Epithelial cell of esophagus (primary cell): ENCODE measurements at regions not wholly inside any gene's neighbourhood (a gene's known extent, or its start where the extent isn't known, plus 50 kb on each side); places are given as distances from the start of the nearest gene placed in this dataset.

Experiments used
- DNase-seq: peaks from one replicate; pipeline ENCODE4 v3.0.0; 2010; ENCODE audit warnings: low read depth
- H3K4me3 ChIP-seq: 2 replicates; pipeline ENCODE4 v1.5.1; 2011; ENCODE audit warnings: mild to moderate bottlenecking, low read length, control low read depth
- TF ChIP-seq, protein P1 (sequence below): IDR thresholded peaks from 2 replicates; pipeline ENCODE4 v1.5.1; 2011; ENCODE audit warnings: low read depth, mild to moderate bottlenecking, low read length, control low read depth, inconsistent platforms; ENCODE audit not compliant: insufficient read depth; ENCODE audit errors: missing control alignments

DNA sequence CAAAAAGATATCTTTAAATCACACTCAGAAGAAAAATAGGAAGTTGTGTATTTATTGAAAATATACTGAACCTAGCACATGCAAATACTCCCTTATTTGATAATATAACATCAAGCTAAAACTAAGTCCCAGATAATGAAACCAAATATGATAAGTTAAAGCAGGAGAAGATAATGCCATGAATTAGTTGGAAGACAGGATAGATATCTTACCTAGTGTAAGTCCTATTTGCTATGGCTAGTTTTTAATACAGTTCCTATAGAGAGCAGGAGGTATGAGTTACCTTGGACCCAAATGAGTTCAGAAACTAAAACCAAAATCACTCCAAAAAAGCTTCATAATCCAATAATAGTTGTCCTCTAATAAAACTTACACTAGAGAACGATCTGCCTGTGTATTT is 1407.1 kb upstream of the MIR17HG start:
- no peak for DNase-seq
- TF ChIP-seq, protein P1, sequence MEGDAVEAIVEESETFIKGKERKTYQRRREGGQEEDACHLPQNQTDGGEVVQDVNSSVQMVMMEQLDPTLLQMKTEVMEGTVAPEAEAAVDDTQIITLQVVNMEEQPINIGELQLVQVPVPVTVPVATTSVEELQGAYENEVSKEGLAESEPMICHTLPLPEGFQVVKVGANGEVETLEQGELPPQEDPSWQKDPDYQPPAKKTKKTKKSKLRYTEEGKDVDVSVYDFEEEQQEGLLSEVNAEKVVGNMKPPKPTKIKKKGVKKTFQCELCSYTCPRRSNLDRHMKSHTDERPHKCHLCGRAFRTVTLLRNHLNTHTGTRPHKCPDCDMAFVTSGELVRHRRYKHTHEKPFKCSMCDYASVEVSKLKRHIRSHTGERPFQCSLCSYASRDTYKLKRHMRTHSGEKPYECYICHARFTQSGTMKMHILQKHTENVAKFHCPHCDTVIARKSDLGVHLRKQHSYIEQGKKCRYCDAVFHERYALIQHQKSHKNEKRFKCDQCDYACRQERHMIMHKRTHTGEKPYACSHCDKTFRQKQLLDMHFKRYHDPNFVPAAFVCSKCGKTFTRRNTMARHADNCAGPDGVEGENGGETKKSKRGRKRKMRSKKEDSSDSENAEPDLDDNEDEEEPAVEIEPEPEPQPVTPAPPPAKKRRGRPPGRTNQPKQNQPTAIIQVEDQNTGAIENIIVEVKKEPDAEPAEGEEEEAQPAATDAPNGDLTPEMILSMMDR: no peak
- no peak overlapping the region for H3K4me3 ChIP-seq

DNA sequence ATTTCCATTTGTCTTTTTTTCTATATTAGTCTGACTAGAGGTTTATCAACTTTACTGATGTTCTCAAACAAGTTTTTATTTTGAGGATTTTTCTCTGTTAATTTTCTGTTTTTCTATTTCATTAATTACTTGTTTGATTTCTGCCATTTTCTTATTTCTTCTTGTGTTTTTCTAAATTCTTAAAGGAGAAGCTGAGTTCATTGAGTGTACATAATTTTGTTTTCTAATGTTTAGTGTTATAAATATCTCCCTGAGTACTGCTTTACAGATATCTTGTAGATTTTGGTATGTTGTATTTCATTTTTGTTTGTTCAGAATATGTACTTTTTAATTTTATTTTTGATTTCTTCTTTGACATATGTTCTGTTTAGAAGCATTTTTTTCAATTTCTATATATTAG is 1404.3 kb upstream of the MIR17HG start:
- TF ChIP-seq, protein P1: no peak
- DNase-seq: no peak
- H3K4me3 ChIP-seq: no peak overlapping the region

DNA sequence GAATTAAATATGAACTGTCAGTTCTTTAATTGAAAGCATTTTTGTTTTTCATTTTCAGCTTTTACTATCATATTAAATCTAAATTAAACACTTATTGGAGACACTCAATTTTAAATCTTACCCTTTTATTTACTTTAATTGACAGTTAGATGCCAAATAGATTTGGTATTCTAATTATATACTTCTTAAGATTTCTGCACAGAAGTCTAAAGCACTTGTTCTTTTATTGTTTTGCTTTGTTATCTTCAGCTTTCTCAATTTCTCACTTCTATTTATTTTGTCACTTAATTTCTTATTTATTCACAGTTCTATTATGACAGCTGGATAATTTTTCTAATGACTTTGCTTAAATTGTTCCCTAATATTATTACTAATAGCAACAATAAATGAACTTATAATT is 1397.3 kb upstream of the MIR17HG start:
- H3K4me3 ChIP-seq: no peak overlapping the region
- no peak for DNase-seq
- TF ChIP-seq, protein P1: no peak

DNA sequence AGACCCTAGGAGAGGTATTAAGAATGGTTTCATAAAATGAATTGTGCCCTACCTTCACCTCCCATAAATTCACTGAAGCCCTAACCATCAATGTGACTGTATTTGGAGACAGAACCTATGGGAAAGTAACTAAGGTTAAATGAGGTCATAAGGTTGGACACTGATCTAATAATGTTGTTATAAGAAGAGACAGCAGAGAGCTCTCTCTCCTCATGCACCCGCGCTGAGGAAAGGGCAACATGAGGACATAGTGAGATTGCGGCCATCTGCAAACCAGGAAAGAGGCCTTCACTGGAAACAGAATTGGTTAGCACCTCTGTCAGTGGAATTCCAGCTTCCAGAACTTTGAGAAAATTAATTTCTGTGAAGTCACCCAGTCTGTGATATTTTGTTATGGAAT is 1396.1 kb upstream of the MIR17HG start:
- TF ChIP-seq, protein P1: no peak

DNA sequence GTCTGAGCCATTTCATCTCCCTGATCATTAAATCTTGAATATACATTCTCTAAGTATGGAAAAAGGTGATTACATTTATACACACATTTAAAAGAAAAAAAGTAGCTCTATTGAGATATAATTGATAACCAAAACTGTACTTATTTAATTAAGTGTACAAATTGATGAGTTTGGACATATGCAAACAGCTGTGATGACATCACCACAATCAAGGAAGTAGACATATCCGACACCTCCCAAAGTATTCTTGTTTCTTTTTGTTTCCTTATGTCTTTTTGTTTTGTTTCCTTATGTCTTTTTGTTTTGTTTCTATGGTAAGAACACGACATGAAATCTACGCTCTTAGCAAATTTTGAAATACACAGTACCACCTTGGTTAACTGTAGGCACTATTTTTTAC is 1393.9 kb upstream of the MIR17HG start:
- H3K4me3 ChIP-seq: no peak overlapping the region
- TF ChIP-seq, protein P1: no peak
- DNase-seq: no peak

More for the DNA sequence above, 1396.1 kb upstream of the MIR17HG start:
- no peak for DNase-seq
- H3K4me3 ChIP-seq: no peak overlapping the region

DNA sequence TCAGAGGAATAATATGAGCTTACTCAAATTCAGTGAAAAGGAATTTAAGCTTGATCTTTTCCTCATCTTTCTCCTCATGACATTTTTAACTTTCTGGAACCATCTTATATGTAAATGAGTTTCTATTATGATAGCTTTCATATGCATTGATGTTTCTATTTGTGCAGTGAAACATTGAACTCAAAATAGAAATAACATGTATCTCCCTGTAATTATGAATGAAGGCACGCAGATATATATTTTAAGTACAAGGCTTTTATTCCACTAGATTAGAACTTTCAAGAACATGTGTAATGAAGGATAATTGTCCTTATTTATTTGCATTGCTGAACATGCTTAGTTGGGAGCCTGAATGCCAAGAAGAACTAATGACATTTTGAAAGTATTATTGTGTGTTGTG is 1391.7 kb upstream of the MIR17HG start:
- DNase-seq: no peak
- H3K4me3 ChIP-seq: no peak overlapping the region
- TF ChIP-seq, protein P1: no peak

DNA sequence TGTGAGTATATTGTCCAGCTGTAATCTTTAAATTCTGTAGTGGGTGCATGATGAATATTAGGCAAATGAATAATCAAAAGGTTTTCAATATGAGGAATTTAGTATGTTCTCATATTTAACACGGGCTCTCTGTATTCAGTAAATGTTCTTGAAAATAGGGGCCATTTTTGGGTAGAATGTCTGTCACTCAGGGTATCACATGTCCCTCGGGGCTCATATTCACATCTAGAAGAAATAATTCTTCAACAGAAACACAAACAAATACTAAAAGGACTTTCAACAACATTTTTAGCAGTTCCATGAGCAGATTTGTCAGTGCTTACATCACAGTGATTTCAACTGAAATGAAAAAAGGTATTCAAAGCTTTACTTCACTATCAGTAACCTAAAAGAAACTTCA is 1388.4 kb upstream of the MIR17HG start:
- no peak overlapping the region for H3K4me3 ChIP-seq
- DNase-seq: no peak
- TF ChIP-seq, protein P1: no peak
